Stimulated activated CD8-positive, alpha-beta memory T cell treated with anti-CD3 and anti-CD28 coated beads, Interleukin-15, amount 100 ng/mL, for 48 hours (primary cell): ENCODE measurements at regions not wholly inside any gene's neighbourhood (a gene's known extent, or its start where the extent isn't known, plus 50 kb on each side); places are given as distances from the start of the nearest gene placed in this dataset.
"Not testable (repeated sequence)": the region's sequence is repeated elsewhere in the genome, so short reads cannot be mapped to it uniquely, and the experiment has no call there.

ENCODE experiments used
- DNase-seq, 2 donors: peaks; one replicate each; pipeline ENCODE4 v3.0.0-alpha.2; 2020; ENCODE audit warnings: low read depth in 2 of 2

- no peak for DNase-seq
These were observed 247.1 kb upstream of the SGCG start for GRCh38 chr13:22933571-22934181.

GRCh38 chr13:22934744-22935523, 245.8 kb upstream of the SGCG start:
- no peak for DNase-seq

GRCh38 chr13:22936228-22936627, 244.6 kb upstream of the SGCG start:
- no peak for DNase-seq

GRCh38 chr13:22937241-22937640, 243.5 kb upstream of the SGCG start:
- DNase-seq = no peak

GRCh38 chr13:22937953-22938352, 242.8 kb upstream of the SGCG start:
- DNase-seq = no peak

GRCh38 chr13:22938576-22938975, 242.2 kb upstream of the SGCG start:
- DNase-seq = no peak

GRCh38 chr13:22939157-22939556, 241.6 kb upstream of the SGCG start:
- no peak for DNase-seq

- no peak for DNase-seq
These were observed 240.6 kb upstream of the SGCG start for GRCh38 chr13:22940090-22940710.

GRCh38 chr13:22940736-22941135, 240.0 kb upstream of the SGCG start:
- DNase-seq = no peak

- DNase-seq = not testable (repeated sequence)
These were observed 239.3 kb upstream of the SGCG start for GRCh38 chr13:22941495-22941894.

- not testable (repeated sequence) for DNase-seq
These were observed 237.9 kb upstream of the SGCG start for GRCh38 chr13:22942831-22943230.

- DNase-seq = no peak
These were observed 236.4 kb upstream of the SGCG start for GRCh38 chr13:22944378-22944777.

GRCh38 chr13:22945321-22946226, 235.2 kb upstream of the SGCG start:
- DNase-seq = no peak

- no peak for DNase-seq
These were observed 232.4 kb upstream of the SGCG start for GRCh38 chr13:22948421-22948820.

GRCh38 chr13:22952018-22952417, 228.8 kb upstream of the SGCG start:
- not testable (repeated sequence) for DNase-seq

GRCh38 chr13:22955147-22955546, 225.6 kb upstream of the SGCG start:
- not testable (repeated sequence) for DNase-seq

GRCh38 chr13:22956456-22957115, 224.2 kb upstream of the SGCG start:
- not testable (repeated sequence) for DNase-seq

GRCh38 chr13:22959859-22960258, 220.9 kb upstream of the SGCG start:
- DNase-seq = not testable (repeated sequence)

GRCh38 chr13:22960827-22961226, 220.0 kb upstream of the SGCG start:
- DNase-seq = no peak

GRCh38 chr13:22961342-22961741, 219.4 kb upstream of the SGCG start:
- not testable (repeated sequence) for DNase-seq

GRCh38 chr13:22961835-22962537, 218.8 kb upstream of the SGCG start:
- DNase-seq = no peak
